Activated T-helper 1 cell treated with anti-CD3 and anti-CD28 coated beads, Interleukin-12 subunit alpha, Interleukin-12 subunit beta, Interleukin-2, Interleukin-4 antibody, amounts not matched to agents 30 ng/mL and 10 ng/mL and 1 ng/mL, durations not matched to agents 14 hours and 24 hours and 36 hours (primary cell): ENCODE measurements at regions not wholly inside any gene's neighbourhood (a gene's known extent, or its start where the extent isn't known, plus 50 kb on each side); places are given as distances from the start of the nearest gene placed in this dataset.

ENCODE experiments used
- DNase-seq: peaks from one replicate; pipeline ENCODE4 v3.0.0; 2021; ENCODE audit warnings: low spot score
- H3K27ac Mint-ChIP-seq: one replicate; pipeline ENCODE4 v1.8.0; 2021; ENCODE audit warnings: mild to moderate bottlenecking, mixed read lengths
- H3K27me3 Mint-ChIP-seq: one replicate; pipeline ENCODE4 v1.8.0; 2022; ENCODE audit warnings: mild to moderate bottlenecking, moderate library complexity, mixed read lengths; ENCODE audit not compliant: insufficient read depth
- H3K36me3 Mint-ChIP-seq: one replicate; pipeline ENCODE4 v1.8.0; 2021; ENCODE audit warnings: low read depth, mixed read lengths
- H3K4me1 Mint-ChIP-seq: one replicate; pipeline ENCODE4 v1.8.0; 2021; ENCODE audit warnings: low read depth, mixed read lengths
- H3K4me3 Mint-ChIP-seq: one replicate; pipeline ENCODE4 v1.8.0; 2021; ENCODE audit warnings: mild to moderate bottlenecking, moderate library complexity, mixed read lengths
- H3K9me3 Mint-ChIP-seq: one replicate; pipeline ENCODE4 v1.8.0; 2021; ENCODE audit warnings: mixed read lengths
- intact Hi-C: fragments of 100-400 bp; cut with micrococcal nuclease; formaldehyde crosslinking; loops from one replicate; pipeline ENCODE4 v1.15.1; 2024

- H3K9me3 Mint-ChIP-seq = no peaks in the 10 kb centered on the region
- H3K27me3 Mint-ChIP-seq = no peaks in the 10 kb centered on the region
- H3K4me3 Mint-ChIP-seq = no peak overlapping the region
- DNase-seq = no peak
- no peaks in the 10 kb centered on the region for H3K4me1 Mint-ChIP-seq
- no peak overlapping the region for H3K27ac Mint-ChIP-seq
- no peaks in the 10 kb centered on the region for H3K36me3 Mint-ChIP-seq
- intact Hi-C loops = no loop called here
Measured at GRCh38 chr6:56766806-56767178, 124.1 kb upstream of the DST start.

GRCh38 chr6:56766139-56766805 is 123.6 kb upstream of the DST start:
- intact Hi-C loops = no loop called here
- DNase-seq = no peak
- H3K36me3 Mint-ChIP-seq = no peaks in the 10 kb centered on the region
- H3K27me3 Mint-ChIP-seq = no peaks in the 10 kb centered on the region
- no peak overlapping the region for H3K4me3 Mint-ChIP-seq
- no peaks in the 10 kb centered on the region for H3K4me1 Mint-ChIP-seq
- no peaks in the 10 kb centered on the region for H3K9me3 Mint-ChIP-seq
- no peak overlapping the region for H3K27ac Mint-ChIP-seq

- Mint-ChIP-seq H3K27me3 (no peaks in the 10 kb centered on the region), H3K9me3 (no peaks in the 10 kb centered on the region), H3K27ac (no peak overlapping the region), H3K4me3 (no peak overlapping the region), H3K36me3 (no peaks in the 10 kb centered on the region), H3K4me1 (no peaks in the 10 kb centered on the region)
- DNase-seq = no peak
- intact Hi-C loops = no loop called here
Measured at GRCh38 chr6:56765494-56765893, 122.8 kb upstream of the DST start.

GRCh38 chr6:56764081-56764566 is 121.4 kb upstream of the DST start:
- Mint-ChIP-seq H3K27ac (no peak overlapping the region), H3K4me1 (no peaks in the 10 kb centered on the region), H3K9me3 (no peaks in the 10 kb centered on the region), H3K36me3 (no peaks in the 10 kb centered on the region), H3K4me3 (no peak overlapping the region), H3K27me3 (no peaks in the 10 kb centered on the region)
- intact Hi-C loops = no loop called here
- DNase-seq = no peak

- no peak overlapping the region for H3K4me3 Mint-ChIP-seq
- no peaks in the 10 kb centered on the region for H3K27me3 Mint-ChIP-seq
- no peak overlapping the region for H3K27ac Mint-ChIP-seq
- no peaks in the 10 kb centered on the region for H3K36me3 Mint-ChIP-seq
- H3K4me1 Mint-ChIP-seq = no peaks in the 10 kb centered on the region
- intact Hi-C loops = no loop called here
- H3K9me3 Mint-ChIP-seq = no peaks in the 10 kb centered on the region
- DNase-seq = no peak
Measured at GRCh38 chr6:56761651-56762050, 119.0 kb upstream of the DST start.

- no peak for DNase-seq
- Mint-ChIP-seq H3K27me3 (no peaks in the 10 kb centered on the region), H3K27ac (no peak overlapping the region), H3K4me1 (no peaks in the 10 kb centered on the region), H3K9me3 (no peaks in the 10 kb centered on the region), H3K4me3 (no peak overlapping the region), H3K36me3 (no peaks in the 10 kb centered on the region)
- intact Hi-C loops = no loop called here
Measured at GRCh38 chr6:56760842-56761241, 118.2 kb upstream of the DST start.

GRCh38 chr6:56759521-56759920 is 116.8 kb upstream of the DST start:
- H3K27ac Mint-ChIP-seq = no peak overlapping the region
- H3K4me3 Mint-ChIP-seq = no peak overlapping the region
- no peak for DNase-seq
- H3K27me3 Mint-ChIP-seq = peaks cover 3% of the 10 kb centered on the region
- intact Hi-C loops = no loop called here
- no peaks in the 10 kb centered on the region for H3K36me3 Mint-ChIP-seq
- no peaks in the 10 kb centered on the region for H3K4me1 Mint-ChIP-seq
- H3K9me3 Mint-ChIP-seq = no peaks in the 10 kb centered on the region

GRCh38 chr6:56758553-56758952 is 115.9 kb upstream of the DST start:
- Mint-ChIP-seq H3K9me3 (no peaks in the 10 kb centered on the region), H3K4me3 (no peak overlapping the region), H3K27me3 (peaks cover 5% of the 10 kb centered on the region), H3K4me1 (no peaks in the 10 kb centered on the region), H3K36me3 (no peaks in the 10 kb centered on the region), H3K27ac (no peak overlapping the region)
- intact Hi-C loops = no loop called here
- no peak for DNase-seq

GRCh38 chr6:56758120-56758519 is 115.4 kb upstream of the DST start:
- Mint-ChIP-seq H3K27ac (no peak overlapping the region), H3K4me3 (no peak overlapping the region), H3K27me3 (peaks cover 5% of the 10 kb centered on the region), H3K4me1 (no peaks in the 10 kb centered on the region), H3K36me3 (no peaks in the 10 kb centered on the region), H3K9me3 (no peaks in the 10 kb centered on the region)
- DNase-seq = no peak
- intact Hi-C loops = no loop called here

GRCh38 chr6:56757588-56757984 is 114.9 kb upstream of the DST start:
- DNase-seq = no peak
- Mint-ChIP-seq H3K36me3 (no peaks in the 10 kb centered on the region), H3K9me3 (no peaks in the 10 kb centered on the region), H3K4me1 (no peaks in the 10 kb centered on the region), H3K27ac (no peak overlapping the region), H3K4me3 (no peak overlapping the region), H3K27me3 (peaks cover 5% of the 10 kb centered on the region)
- intact Hi-C loops = no loop called here

GRCh38 chr6:56756791-56757587 is 114.3 kb upstream of the DST start:
- intact Hi-C loops = no loop called here
- no peak for DNase-seq
- no peaks in the 10 kb centered on the region for H3K36me3 Mint-ChIP-seq
- no peaks in the 10 kb centered on the region for H3K9me3 Mint-ChIP-seq
- no peaks in the 10 kb centered on the region for H3K4me1 Mint-ChIP-seq
- H3K27me3 Mint-ChIP-seq = peaks cover 5% of the 10 kb centered on the region
- H3K27ac Mint-ChIP-seq = no peak overlapping the region
- H3K4me3 Mint-ChIP-seq = no peak overlapping the region

GRCh38 chr6:56756219-56756789 is 113.6 kb upstream of the DST start:
- peaks cover 5% of the 10 kb centered on the region for H3K27me3 Mint-ChIP-seq

GRCh38 chr6:56755040-56755439 is 112.4 kb upstream of the DST start:
- DNase-seq = no peak
- Mint-ChIP-seq H3K4me1 (peaks cover 2% of the 10 kb centered on the region), H3K27ac (no peak overlapping the region), H3K27me3 (peaks cover 5% of the 10 kb centered on the region), H3K9me3 (no peaks in the 10 kb centered on the region), H3K4me3 (no peak overlapping the region), H3K36me3 (no peaks in the 10 kb centered on the region)
- intact Hi-C loops = no loop called here

More at GRCh38 chr6:56756219-56756789, 113.6 kb upstream of the DST start:
- Mint-ChIP-seq H3K36me3 (no peaks in the 10 kb centered on the region), H3K4me1 (no peaks in the 10 kb centered on the region), H3K4me3 (no peak overlapping the region), H3K27ac (no peak overlapping the region), H3K9me3 (no peaks in the 10 kb centered on the region)
- intact Hi-C loops = no loop called here
- DNase-seq = no peak
